Fibroblast of villous mesenchyme (primary cell): ENCODE measurements at regions not wholly inside any gene's neighbourhood (a gene's known extent, or its start where the extent isn't known, plus 50 kb on each side); places are given as distances from the start of the nearest gene placed in this dataset.
A peak's percentile ranks its signal among the peaks of the same experiment; 100 is the strongest.

ENCODE experiments used
- DNase-seq: peaks from one replicate; pipeline ENCODE4 v3.0.0-alpha.2; 2010; ENCODE audit warnings: low read depth
- H3K4me3 ChIP-seq: 2 replicates; pipeline ENCODE4 v1.5.1; 2011; ENCODE audit warnings: low read depth, mild to moderate bottlenecking, low read length
- TF ChIP-seq, protein P1 (sequence below): IDR thresholded peaks from 2 replicates; pipeline ENCODE4 v1.5.1; 2012; ENCODE audit warnings: low read depth, mild to moderate bottlenecking, low read length; ENCODE audit not compliant: insufficient read depth

DNA sequence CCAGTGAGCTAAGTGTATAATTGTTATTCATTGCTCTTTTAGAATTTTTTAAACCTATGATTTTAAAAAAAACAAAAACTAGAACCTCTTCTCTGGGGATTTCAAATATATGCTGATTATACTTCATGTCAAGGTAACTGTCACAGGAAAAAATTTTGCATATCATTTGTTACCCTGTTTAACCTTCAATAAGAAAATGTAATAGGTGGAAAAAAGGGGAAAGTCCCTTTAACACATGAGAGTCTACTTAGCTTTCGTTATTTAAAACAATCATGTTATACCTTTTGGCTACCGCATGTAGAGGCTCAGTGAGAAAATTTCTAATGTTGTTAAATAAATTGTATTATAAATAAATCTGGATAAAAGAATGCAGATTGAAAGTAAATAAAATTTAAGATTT is 190.1 kb upstream of the AKR1E2 start:
- TF ChIP-seq, protein P1, sequence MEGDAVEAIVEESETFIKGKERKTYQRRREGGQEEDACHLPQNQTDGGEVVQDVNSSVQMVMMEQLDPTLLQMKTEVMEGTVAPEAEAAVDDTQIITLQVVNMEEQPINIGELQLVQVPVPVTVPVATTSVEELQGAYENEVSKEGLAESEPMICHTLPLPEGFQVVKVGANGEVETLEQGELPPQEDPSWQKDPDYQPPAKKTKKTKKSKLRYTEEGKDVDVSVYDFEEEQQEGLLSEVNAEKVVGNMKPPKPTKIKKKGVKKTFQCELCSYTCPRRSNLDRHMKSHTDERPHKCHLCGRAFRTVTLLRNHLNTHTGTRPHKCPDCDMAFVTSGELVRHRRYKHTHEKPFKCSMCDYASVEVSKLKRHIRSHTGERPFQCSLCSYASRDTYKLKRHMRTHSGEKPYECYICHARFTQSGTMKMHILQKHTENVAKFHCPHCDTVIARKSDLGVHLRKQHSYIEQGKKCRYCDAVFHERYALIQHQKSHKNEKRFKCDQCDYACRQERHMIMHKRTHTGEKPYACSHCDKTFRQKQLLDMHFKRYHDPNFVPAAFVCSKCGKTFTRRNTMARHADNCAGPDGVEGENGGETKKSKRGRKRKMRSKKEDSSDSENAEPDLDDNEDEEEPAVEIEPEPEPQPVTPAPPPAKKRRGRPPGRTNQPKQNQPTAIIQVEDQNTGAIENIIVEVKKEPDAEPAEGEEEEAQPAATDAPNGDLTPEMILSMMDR, result no peak
- H3K4me3 ChIP-seq, result no peak overlapping the region
- no peak for DNase-seq

DNA sequence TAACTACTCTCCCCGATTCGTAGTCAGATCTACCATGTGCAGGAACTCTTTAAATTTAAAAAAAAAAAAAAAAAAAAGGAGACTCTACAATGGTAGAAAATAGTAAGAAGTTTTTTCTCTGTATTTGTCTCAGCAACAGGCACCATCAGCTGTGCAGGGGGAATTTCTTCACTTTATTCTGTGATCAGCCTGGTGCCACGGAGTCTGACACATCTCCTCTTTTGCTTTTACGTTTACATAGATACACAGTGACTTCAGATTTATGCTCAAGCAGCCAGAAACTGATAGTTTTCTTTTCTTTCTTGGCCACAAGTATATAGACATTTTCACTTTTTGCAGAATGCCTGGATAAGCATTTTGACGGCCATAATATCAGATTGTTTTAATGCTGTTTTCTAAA is 190.6 kb upstream of the AKR1E2 start:
- no peak for DNase-seq
- TF ChIP-seq, protein P1, result no peak
- no peak overlapping the region for H3K4me3 ChIP-seq

DNA sequence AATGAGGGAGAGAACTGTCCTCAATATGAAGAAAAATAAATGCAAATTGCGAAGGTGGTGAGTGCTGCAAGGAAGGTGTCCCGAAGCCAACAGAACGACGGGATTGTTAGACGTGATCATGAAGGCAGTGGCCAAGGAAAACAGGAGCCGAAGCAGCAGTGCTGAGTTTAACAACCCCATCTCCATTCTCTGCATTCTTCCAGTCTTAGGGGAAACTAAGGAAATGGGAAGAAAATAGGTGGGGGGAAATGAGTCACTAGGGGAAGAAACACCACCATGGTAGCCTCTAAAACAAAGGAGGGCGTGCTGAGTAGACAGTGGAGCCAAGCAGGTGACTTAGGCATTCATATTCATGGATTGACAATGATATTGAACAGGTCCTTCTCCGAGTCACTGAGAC is 192.2 kb upstream of the AKR1E2 start:
- TF ChIP-seq, protein P1, result no peak
- H3K4me3 ChIP-seq, result no peak overlapping the region
- DNase-seq, result no peak

DNA sequence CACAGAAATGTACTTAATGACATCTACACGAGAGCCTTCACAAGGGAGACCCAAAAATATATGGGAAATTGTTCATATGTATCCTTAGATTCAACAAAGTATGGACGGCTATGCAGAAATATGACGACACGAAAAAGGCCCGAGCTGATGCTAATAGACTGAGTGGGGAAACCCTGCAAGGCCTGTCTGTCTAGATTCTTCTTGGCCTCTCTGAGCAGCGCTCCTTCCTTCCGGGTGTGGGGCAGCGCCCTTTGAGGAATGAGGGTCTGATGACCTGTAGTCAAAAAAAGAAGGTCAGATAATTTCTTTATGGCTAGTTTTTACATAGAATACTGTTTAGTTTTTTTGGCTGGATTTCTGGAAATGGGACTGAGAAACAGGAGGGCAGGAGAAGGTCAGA is 192.8 kb upstream of the AKR1E2 start:
- TF ChIP-seq, protein P1, result no peak
- no peak overlapping the region for H3K4me3 ChIP-seq
- no peak for DNase-seq

DNA sequence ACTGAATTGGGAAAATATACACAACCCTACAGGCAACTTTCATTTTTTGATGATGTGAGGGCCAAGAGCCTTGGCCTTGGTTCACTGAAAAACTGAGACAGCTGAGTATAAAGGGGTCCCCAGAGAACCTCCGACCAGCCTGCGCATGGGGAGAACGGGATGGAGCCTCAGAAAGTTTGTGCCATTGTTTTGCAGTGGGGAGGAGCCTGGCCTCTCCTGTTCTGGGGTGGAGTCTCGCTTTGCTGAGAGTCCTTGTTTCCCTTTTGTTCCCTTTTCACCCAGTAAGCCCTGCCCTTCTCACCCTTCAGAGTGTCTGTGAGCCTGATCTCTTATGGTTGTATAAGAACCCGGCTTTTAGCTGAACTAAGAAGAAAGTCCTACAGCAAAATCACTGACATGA is 193.2 kb upstream of the AKR1E2 start:
- no peak overlapping the region for H3K4me3 ChIP-seq
- TF ChIP-seq, protein P1, result no peak
- no peak for DNase-seq

DNA sequence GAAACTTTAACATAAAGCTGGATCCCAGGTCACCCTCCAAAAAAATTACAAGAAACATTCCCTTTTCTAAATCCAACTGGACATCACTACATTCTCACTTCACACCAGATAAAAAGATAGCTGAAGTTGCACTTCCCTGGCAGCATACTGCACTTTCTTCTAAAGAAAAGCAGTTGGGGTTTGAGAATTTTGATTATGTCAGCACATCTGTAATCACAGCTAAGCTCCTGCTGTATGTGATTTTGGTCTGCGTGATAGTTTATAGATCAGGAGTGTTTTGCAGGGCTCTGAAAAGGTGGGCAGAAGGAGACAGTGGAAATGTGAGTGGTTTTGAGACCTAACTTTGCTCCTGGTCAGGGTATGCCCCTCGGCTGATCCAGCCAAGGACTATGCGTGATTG is 199.1 kb upstream of the AKR1E2 start:
- no peak for DNase-seq
- TF ChIP-seq, protein P1, result no peak

DNA sequence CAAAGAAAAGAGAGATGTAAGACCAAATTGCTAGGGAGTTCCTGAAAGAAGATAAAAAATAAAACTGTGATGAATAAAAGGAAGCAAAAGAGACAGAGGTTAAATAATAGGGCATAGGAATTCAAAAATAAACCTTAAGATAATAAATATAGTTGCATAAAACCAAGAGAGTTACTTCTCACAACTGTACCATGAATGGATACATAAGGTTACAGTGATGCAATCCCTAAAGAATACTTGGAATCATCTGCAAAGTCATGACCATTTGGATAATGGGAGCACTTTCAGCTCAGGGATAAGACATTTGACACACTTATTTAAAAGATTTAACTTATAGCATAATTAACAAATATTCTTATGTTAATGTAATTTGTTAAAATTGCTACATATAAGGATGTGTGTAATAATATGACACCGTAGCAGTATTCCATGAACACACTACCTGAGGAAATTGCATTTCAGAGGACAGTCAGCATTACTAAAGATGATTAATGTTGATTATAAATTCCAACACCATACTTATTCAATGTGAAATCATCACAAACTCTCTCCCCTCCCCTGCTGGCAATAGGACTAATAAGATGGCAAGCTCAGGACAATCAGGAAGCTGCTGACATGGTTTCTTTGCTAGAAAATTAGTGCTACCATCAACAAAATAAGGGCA is 202.1 kb upstream of the AKR1E2 start:
- TF ChIP-seq, protein P1, result no peak
- DNase-seq, result peak; percentile 33
- H3K4me3 ChIP-seq, result no peak overlapping the region

More for the DNA sequence above, 199.1 kb upstream of the AKR1E2 start:
- no peak overlapping the region for H3K4me3 ChIP-seq
